Tibial artery (tissue), 4 donors: ENCODE measurements at regions not wholly inside any gene's neighbourhood (a gene's known extent, or its start where the extent isn't known, plus 50 kb on each side); places are given as distances from the start of the nearest gene placed in this dataset.

ENCODE experiments used
- DNase-seq, 2 donors: peaks; one replicate each; pipeline ENCODE4 v3.0.0-alpha.2; 2019
- H3K27ac ChIP-seq, 2 donors: fragments of 200-600 bp; sonication (generic) in 1 of 2; 1 replicate in 1 of 2; 2 replicates in 1 of 2; pipeline ENCODE4 v1.5.1; 2018 to 2019; ENCODE audit warnings: mild to moderate bottlenecking in 1 of 2
- H3K27me3 ChIP-seq, 2 donors: fragments of 200-600 bp; sonication (generic) in 1 of 2; one replicate each; pipeline versions ENCODE4 v1.5.1 to v1.6.0; 2016 to 2019
- H3K36me3 ChIP-seq, 3 donors: fragments of 200-600 bp; sonication (generic) in 2 of 3; one replicate each; pipeline ENCODE4 v1.5.1; 2016 to 2019; ENCODE audit warnings: mild to moderate bottlenecking in 2 of 3
- H3K4me1 ChIP-seq, 4 donors: fragments of 200-600 bp; sonication (generic) in 2 of 4; 1 replicate in 3 of 4; 2 replicates in 1 of 4; pipeline ENCODE4 v1.5.1; 2016 to 2019
- H3K4me3 ChIP-seq, 2 donors: fragments of 200-600 bp; sonication (generic) in 1 of 2; 1 replicate in 1 of 2; 2 replicates in 1 of 2; pipeline ENCODE4 v1.5.1; 2018 to 2019; ENCODE audit warnings: mild to moderate bottlenecking in 2 of 2
- H3K9me3 ChIP-seq, 3 donors: fragments of 200-600 bp; sonication (generic) in 1 of 3; one replicate each; pipeline ENCODE4 v1.5.1; 2016 to 2019
- CTCF ChIP-seq, 2 experiments: fragments of 200-600 bp in 1 of 2; fragments of 450-650 bp in 1 of 2; IDR thresholded peaks; one replicate each; pipeline ENCODE4 v1.5.1; 2017 to 2019; ENCODE audit warnings: antibody characterized with exemption in 2 of 2, mild to moderate bottlenecking in 1 of 2, moderate library complexity in 1 of 2
- intact Hi-C: fragments of 100-400 bp; cut with DNase I; formaldehyde crosslinking; loops from one replicate; pipeline ENCODE4 v1.15.0; 2023; ENCODE audit warnings: low total_unique reads

- DNase-seq, result no peak
- H3K9me3 ChIP-seq, result no peaks in the 10 kb centered on the region
- no peaks in the 10 kb centered on the region for H3K27me3 ChIP-seq
- intact Hi-C loops, result no loop called here
- no peaks in the 10 kb centered on the region for H3K4me1 ChIP-seq
- TF ChIP-seq CTCF (IDR thresholded peaks at IDR 0.05), result no peak
- H3K4me3 ChIP-seq, result no peak overlapping the region
- H3K36me3 ChIP-seq, result no peaks in the 10 kb centered on the region
- H3K27ac ChIP-seq, result no peak overlapping the region
These were observed 299.4 kb downstream of the SLC16A7 start for GRCh38 chr12:59895166-59895775.

GRCh38 chr12:59904874-59905521 lies 309.2 kb downstream of the SLC16A7 start:
- intact Hi-C loops, result no loop called here
- no peak for DNase-seq

GRCh38 chr12:59911516-59911915 lies 315.7 kb downstream of the SLC16A7 start:
- intact Hi-C loops, result no loop called here
- Histone ChIP-seq H3K4me3 (no peak overlapping the region), H3K9me3 (no peaks in the 10 kb centered on the region), H3K36me3 (no peaks in the 10 kb centered on the region), H3K4me1 (no peaks in the 10 kb centered on the region), H3K27me3 (no peaks in the 10 kb centered on the region), H3K27ac (no peak overlapping the region)
- DNase-seq, result no peak
- TF ChIP-seq CTCF (IDR thresholded peaks at IDR 0.05), result no peak

More at GRCh38 chr12:59904874-59905521, 309.2 kb downstream of the SLC16A7 start:
- no peaks in the 10 kb centered on the region for H3K27me3 ChIP-seq
- H3K9me3 ChIP-seq, result no peaks in the 10 kb centered on the region
- no peak for TF ChIP-seq CTCF (IDR thresholded peaks at IDR 0.05)
- no peaks in the 10 kb centered on the region for H3K36me3 ChIP-seq
- H3K4me3 ChIP-seq, result no peak overlapping the region
- no peaks in the 10 kb centered on the region for H3K4me1 ChIP-seq
- H3K27ac ChIP-seq, result no peak overlapping the region

- DNase-seq, result no peak
- Histone ChIP-seq H3K36me3 (no peaks in the 10 kb centered on the region), H3K4me1 (no peaks in the 10 kb centered on the region), H3K27ac (no peak overlapping the region), H3K27me3 (no peaks in the 10 kb centered on the region), H3K4me3 (no peak overlapping the region), H3K9me3 (no peaks in the 10 kb centered on the region)
- intact Hi-C loops, result no loop called here
- no peak for TF ChIP-seq CTCF (IDR thresholded peaks at IDR 0.05)
These were observed 321.2 kb downstream of the SLC16A7 start for GRCh38 chr12:59916988-59917387.

GRCh38 chr12:59927032-59927431 lies 331.2 kb downstream of the SLC16A7 start:
- Histone ChIP-seq H3K4me3 (no peak overlapping the region), H3K27me3 (no peaks in the 10 kb centered on the region), H3K27ac (no peak overlapping the region), H3K36me3 (no peaks in the 10 kb centered on the region), H3K4me1 (no peaks in the 10 kb centered on the region), H3K9me3 (no peaks in the 10 kb centered on the region)
- TF ChIP-seq CTCF (IDR thresholded peaks at IDR 0.05), result no peak
- no peak for DNase-seq
- intact Hi-C loops, result no loop called here
